HG03442 (cell line): ENCODE measurements at regions not wholly inside any gene's neighbourhood (a gene's known extent, or its start where the extent isn't known, plus 50 kb on each side); places are given as distances from the start of the nearest gene placed in this dataset.

Source experiments
- ATAC-seq: cut with Tn5 transposase; IDR thresholded peaks from one replicate; pipeline ENCODE4 v1.9.1; 2021; ENCODE audit warnings: mild to moderate bottlenecking, moderate library complexity; ENCODE audit not compliant: unreplicated experiment

DNA sequence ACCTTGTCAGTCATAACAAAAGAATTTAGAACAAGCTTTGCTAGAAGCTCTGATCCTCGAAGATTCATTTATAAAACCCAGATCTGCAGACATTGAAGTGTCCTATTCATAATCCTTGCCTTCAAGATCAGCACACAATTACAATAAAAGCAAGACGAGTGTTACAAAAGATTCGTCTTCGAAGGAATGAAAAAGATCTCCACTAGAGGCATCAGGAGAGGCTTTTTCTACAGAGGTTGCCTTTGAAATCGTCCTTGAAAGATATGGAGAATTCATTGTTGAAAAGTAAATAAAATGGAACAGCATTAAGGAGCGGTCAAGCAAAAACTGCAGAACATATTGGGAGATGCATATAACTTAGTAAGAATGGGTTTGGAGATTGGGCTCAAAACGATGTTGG, 146.4 kb downstream of the BMP4 start:
- no peak for ATAC-seq

DNA sequence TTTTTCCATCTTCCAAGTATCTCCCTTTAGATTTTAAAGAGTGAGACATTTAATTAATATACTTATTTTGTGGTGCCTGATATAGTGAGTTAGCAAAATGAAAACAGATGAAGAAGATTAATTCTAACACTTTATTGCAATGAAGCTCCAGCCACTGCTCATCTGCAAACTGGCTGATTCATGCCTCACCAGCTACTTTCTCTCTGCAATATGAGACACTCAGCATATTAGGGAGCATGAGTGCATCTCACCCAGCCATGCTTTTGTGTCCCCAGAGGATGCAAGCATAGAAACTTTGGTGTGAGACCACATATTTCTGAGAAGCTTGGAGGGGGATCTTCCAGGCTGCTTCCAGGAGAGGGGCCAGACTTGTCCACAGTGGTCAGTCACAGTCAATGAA, 148.6 kb downstream of the BMP4 start:
- no peak for ATAC-seq

DNA sequence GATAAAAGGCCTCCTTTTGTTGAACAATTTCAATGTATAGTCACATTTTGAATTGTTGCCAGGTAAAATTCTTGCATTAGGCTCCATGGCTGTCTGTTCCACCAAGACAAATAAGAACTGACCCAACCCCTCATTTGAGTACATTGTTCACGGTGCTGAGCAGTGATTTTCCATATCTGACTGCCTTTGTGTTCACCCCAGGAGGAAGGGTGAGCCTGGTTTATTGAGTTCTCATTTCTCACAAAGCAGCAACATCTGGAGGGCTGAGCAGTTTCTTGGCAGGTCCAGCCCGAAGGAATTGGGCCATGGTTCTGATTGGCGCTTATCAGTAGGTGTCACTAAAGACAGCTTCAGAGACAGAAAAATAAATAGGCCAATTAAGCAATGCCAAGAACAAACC, 149.1 kb downstream of the BMP4 start:
- ATAC-seq, result no peak

DNA sequence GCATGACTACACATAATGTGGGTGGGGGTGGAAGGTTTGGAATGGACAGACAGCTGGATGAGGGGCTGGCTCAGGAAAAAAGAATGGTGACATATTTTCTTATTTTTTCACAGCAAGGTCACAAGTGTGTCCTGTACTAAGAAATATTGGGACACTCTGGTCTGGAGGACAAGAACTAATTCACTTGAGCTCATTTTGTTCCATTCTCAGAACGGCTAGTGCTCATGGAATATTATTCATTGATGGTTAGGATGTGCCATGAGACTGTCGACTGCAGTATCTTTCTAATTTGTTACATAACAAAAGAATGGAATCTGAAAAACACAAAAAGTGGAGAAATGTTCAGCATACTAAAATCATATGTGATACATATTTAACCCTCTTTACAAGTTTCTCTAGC, 149.5 kb downstream of the BMP4 start:
- ATAC-seq, result no peak

DNA sequence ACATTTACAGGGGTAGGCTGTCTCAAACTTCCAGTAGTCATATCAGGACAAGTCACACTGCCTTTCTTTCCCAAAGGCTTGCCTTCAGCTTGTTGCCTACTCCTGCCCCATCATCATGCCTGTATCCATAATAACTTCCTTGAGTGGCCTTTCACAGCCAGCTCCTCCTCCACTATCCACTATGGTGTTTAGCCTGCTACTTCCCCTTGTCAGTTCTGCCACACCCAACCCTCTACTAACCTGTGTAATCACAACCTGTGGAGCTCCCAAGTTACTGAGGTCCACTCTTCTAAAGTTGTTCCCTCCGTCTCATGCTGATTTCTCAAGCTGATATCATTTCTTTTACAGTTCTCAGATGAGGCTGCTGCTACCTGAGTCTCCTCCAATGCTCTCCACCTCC, 159.9 kb downstream of the BMP4 start:
- ATAC-seq, result no peak

DNA sequence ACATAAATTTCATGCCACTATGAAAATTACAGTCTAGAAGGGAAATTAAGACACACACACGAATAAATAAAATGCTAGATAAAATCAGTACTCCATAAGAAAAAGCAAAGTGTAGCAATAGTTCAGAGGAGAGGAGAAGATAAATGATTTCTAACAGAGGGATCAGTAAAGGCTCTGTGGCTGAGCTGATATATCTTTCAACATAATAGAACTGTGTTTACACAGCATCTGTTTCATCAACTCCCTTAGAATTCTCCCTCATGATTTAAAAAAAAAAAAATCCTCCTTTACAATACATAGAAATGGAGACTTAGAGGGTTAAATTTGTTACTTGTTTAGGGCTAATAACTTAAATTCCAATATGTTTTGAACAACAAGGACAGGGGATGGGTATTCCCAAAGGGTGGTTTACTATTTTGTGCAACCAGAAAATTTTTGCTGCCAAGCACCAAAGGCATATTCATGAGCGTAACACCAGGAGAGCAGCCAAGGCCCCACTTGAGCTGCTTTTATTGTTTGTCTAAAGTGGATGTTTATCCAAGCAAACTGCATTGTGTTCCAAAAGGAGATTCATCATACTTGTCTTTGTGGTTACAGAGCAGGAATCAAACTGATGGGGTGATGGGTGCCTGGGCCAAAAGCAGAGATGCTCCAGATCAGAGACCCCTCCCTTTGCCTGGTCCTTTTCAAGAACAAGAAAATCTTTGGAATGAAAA, 162.7 kb downstream of the BMP4 start:
- ATAC-seq, result no peak

DNA sequence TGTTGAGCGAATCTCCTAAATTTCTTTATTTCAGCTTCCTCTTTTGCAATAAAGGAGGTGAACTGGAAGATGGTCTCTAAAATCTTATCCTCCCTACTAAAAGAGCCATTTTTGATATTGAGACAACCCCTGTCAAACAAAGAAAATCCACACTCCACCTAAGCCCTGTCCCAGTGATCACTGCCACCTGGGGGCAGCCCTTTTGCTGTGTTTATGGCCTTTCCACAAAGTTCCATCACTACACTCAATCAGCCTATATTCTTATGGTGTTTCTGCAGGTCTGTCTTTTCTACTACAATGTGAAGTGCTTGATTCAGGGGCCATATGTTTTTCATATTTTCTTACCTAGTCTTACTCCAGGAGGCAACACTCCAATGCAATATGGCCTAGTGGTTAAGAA, 163.7 kb downstream of the BMP4 start:
- ATAC-seq, result no peak

DNA sequence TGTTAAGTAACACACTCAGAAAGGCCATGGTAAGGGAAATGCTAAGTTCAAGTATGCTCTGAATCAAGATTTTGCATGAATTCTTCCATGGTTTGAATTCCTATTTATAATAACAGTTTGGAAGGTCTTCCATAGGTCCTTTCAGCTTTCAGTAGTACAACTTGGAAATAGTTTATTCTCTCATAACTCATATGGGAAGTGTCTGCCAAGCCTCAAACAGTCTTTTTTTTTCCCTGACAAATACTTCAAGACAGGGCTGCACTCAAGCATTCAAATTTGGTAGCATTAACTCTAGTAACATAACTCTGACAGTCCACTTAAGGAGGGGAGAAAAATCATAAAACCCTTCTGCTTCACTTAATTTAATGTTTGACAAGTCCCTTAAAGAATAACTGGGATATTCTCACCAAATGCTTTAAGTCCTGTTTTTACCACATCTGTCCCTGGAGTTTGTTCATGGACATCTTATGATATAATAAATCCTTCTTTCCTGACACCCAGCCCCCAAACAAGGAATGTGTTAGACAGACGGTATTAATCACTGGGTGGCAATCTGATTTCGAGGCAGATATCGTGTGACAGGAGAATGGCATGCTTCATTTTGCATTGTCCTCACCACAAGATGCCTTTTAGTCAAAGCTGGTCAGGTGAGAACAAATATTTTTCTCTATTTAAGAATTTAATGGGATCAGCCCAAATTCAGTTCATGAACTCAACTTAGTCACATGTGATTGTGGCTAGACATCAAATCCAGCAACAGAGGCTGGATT, 165.7 kb downstream of the BMP4 start:
- ATAC-seq, result no peak

DNA sequence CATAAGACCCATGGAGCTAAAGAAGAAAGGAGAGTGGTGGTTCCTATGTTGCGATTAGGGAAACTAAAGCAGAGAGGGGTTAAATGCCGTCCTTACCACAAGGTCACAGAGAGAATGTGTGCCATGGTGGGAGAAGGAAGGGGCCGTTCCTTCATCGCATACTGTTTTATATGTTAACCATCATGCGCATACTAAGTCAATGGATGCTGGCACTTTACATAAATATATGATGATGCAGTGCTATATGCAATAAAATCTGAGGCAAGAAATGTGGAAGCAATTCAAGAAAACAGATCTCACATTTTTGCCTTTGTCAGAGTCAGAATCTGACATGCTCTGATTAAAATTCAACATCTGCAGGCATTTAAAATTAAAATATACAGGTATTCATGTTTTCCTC, 168.1 kb downstream of the BMP4 start:
- ATAC-seq, result no peak

DNA sequence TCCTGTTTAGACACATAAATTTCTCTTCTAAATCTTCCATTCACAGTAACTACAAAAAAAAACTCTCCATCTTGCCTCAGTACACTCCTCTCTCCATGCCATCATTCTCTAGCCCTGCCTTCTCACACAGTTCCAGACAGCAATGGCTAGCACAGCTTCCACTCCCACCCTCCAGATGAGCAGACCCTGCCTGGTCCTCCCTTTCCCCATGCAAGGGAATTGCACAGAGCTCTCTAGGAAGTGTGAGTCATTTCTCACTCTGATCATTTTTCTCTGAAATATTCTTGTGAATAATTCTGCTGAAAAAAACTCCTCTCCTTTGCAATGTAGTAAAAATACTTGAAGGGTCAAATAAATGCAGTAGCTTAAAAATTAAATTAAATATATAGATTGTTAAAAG, 170.6 kb downstream of the BMP4 start:
- no peak for ATAC-seq

DNA sequence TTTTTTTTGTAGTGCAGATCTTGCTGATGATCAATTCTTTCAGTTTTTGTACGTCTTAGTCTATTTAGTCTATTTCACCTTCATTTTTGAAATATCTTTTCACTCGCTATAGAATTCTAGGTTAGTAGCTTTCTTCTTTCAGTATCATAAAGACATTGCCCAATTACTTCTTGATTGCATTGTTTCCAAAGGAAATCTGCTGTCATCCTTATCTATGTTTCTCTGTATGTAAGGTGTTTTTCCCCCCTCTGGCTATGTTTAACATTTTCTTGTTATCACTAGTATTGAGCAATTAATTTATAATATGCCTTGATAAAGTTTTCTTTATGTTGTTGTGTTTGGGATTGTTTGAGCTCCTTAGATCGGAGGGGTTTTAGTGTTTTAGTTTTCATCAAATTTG, 171.9 kb downstream of the BMP4 start:
- ATAC-seq, result no peak

DNA sequence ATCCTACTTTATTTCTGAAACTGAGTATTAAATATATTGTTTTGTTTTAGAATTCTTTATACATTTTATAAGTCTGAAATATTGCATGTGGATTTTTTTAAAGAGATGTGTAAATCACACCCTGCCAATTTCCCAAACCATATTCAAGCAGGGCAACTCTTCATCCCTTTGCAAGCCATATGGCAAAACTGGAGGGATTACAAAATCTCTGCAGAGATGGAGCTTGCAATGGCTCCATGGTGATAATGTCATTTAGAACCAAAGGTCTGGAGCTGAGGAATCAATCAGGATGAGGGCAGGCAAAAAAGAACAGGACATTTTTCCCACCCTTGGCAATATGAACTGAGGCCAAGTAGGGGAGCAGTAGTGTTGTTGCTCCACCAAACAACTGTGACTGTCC, 173.4 kb downstream of the BMP4 start:
- no peak for ATAC-seq

DNA sequence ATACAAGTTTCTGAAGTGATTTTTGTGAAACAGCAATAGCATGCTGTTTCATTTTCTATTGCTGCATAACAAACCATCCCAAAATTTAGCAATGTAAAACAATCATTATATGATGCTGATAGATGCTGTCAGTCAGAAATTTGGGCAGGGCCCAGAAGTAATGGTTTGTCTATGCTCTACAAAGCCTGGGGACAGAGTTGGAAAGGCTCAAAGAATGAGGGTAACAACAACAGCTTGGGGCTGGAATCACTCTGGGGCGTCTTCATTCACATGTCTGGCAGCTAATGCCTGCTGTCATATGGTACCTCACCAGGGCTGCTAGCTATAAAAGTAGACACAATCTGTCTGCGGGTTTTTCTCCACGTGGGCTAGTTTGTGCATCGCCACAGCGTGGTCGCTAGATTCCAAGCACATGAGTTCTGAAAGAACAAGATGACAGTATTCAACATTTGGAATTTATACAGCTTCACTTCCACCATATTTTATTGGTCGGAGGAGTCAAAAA, 176.5 kb downstream of the BMP4 start:
- no peak for ATAC-seq

DNA sequence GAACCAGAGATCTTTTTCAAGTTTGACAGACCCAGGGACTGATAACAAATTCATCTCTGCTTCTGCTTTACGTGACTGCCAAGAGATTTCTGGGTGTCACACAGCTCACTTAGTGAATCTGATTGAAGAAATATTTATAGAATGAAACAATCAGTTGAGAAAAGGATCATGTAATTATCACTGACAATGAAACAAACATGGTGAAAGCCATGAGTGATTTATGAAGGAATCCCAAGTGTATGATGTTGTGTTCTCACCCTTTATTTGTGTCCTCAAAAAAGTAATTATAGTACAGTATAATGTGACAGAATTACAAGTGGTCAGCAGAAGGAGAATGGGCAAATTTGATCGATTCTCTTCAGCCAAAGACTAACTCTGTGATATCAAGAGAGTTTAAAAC, 177.3 kb downstream of the BMP4 start:
- ATAC-seq, result no peak

DNA sequence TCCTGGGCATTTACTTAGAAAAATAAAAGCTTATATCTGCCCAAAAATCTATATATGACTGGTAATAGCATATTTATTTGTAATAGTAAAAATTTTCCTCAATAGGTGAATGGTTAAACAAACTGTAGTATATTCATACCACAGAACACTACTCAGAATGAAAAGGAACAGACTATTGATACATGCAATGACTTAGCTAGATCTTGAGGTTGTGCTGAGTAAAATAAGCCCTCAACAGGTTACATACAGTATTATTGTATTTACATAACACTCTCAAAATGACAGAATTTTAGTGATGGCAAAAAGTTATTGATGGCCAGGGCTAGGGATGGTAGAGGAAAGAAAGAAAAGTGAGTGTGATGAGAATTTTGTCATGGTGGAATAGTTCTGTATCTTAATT, 178.4 kb downstream of the BMP4 start:
- no peak for ATAC-seq

DNA sequence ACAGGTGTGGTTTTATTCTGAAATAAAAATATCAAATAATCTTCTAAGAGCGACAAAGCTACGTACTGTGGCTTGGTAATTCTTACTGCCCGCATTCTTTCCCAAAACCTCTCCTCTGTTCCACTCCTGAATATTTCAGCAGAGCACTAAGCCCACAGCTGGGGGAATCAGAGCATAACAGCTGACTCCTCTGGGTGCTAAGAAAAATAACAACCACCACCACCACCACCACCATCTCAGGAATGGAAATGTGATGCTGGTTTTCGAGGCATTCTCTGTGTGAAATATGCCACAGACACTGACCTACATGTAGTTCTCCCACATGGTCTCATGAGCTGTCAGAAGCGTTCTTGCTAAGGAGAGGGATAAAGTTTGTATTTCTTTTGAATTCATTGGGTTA, 183.7 kb downstream of the BMP4 start:
- no peak for ATAC-seq

DNA sequence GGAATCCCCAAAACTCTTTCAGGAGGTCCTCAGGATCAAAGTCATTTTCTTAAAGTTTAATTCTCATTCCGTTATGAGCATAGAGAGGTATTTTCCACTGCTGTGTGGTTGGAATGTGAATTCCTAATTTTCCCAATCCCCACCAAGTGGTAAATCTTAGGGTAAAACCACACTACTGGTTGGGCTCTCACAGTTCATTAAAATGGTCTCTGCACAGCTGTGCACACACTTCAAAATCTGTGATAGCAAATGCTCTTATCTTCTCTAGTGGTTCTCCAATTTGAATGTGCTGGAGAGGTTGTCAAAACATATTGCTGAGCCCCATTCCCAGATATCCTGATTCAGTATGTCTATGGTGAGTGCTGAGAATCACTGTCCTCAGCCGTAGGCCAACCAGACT, 189.1 kb downstream of the BMP4 start:
- ATAC-seq, result no peak

DNA sequence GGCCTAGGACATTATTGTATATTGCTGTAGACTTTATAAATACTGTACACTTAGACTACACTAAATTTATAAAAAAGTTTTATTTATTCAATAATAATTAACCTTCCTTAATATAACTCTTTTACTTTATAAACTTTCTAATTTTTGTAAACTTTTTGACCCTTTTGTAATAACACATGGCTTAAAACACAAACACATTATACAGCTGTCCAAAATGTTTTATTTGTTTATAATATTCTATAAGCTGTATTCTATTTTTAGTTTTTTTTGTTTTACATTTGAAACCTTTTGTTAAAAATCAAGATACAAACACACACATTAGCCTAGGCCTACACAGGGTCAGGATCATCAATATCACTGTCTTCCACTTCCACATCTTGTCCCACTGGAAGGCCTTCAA, 190.0 kb downstream of the BMP4 start:
- no peak for ATAC-seq

DNA sequence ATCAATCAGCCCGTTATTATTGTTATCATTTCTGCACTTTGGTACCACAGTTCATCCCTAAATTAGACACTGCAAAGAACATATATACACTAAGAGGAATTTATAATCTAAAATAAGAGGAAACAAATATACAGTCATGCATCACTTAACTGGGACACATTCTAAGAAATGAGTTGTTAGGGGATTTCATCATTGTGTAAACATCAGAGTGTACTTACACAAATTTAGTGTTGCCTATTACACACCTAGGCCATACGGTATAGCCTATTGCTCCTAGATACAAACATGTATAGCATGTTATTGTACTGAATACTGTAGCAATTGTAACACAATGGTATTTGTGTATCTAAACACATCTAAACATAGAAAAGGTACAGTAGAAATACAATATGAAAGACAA, 190.5 kb downstream of the BMP4 start:
- no peak for ATAC-seq

DNA sequence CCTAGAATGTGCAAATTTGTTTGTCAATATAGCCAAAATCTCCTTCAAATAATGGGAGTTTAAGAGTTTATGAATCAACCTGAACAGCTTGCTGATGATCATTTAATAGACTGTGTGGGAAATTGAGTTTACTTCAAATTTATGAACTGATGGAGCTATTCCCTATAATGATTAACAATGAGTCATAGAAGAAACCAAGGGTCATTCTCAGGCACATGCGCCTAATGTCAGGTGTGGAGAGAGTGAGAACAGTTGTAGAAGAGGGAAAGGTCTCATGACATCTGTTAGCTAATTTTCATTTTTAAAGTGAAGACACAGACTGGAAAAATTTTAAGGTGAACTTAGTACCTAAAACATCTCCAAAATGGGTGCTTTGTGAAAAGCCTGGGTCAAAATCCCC, 191.8 kb downstream of the BMP4 start:
- no peak for ATAC-seq

DNA sequence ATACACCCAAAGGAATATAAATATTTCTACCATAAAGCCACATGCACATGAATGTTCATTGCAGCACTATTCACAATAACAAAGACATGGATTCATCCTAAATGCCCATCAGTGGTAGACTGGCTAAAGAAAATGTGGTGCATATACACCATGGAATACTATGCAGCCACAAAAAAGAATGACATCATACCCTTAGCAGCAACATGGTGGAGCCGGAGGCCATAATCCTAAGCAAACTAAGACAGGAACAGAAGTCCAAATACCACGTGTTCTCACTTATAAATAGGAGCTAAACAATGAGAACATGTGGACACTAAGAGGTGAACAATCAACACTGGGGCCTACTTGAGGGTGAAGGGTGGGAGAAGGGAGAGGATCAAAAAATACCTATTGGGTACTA, 198.5 kb downstream of the BMP4 start:
- ATAC-seq, result no peak

DNA sequence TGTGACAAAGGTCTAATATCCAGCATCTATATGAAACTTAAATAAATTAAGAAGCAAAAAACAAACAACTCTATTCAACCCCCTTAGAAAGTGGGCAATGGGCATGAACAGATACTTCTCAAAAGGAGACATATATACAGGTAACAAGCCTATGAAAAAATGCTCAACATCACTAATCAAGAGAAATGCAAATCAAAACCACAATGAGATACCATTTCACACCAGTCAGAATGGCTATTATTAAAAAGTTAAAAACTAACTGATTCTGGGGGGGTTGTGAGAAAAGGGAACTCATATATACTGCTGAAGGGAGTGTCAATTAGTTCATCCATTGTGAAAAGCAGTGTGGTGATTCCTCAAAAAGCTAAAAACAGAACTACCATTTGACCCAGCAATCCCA, 198.9 kb downstream of the BMP4 start:
- no peak for ATAC-seq

DNA sequence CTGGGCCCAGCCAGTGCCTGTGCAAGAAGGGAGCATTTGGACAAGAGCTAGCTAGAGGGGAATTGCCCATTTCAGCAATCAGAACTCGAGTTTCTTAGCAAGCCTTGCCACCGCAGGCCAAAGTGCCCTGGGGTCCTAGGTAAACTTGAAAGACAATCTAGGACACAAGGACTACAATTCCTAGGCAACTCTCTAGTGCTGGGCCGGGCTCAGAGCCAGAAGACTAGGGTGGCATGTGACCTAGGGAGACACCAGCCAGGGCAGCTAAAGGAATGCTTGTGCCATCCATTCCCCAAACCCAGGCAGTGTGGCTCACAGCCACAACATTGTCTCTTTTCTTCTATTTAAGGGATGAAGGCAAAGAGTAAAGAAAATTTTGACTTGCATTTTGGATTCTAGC, 205.0 kb downstream of the BMP4 start:
- no peak for ATAC-seq
